ENCODE measurements at regions not wholly inside any gene's neighbourhood (a gene's known extent, or its start where the extent isn't known, plus 50 kb on each side); places are given as distances from the start of the nearest gene placed in this dataset.
"Not testable (repeated sequence)": the region's sequence is repeated elsewhere in the genome, so short reads cannot be mapped to it uniquely, and the experiment has no call there.

DNA sequence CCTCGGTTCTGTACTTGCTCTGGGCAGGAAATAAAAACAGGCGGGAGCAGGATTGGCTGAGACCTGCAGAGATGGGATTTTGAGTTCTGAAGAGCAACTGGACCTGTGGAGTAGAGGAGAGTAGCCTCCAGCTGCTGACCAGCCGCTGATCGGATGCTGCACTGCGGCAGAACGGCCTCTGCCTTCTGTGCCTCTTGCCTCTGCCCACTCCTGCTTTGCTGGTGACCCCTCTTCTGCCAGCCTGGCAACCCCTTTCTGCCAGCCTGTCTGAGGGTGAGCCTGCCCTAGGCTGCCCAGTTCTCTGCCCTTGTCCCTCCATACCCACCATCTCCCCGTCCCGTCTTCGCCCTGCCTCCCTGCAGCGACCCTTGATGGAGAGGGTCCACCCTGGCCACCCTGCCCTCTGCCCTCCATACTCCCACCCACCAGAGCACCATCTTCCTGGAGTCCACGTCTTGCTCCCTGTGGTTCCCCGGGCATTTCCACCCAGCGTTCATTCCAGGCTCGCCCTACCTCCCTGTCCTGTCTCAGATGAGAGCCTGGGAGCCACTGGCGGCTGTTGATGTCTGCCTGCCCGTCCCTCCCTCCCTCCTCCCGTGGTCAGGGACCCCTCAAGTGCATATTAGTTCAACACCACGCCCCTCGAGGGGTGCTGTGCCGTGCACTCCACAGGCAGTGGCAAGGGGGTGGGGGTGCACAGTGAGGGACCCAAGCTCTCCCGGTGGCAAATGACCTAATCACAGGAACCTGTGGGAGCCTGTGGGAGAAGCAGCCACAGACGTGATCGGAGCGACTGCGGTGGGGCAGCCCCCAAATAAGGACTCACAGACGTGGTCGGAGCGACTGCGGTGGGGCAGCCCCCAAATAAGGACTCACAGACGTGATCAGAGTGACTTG, 863.3 kb downstream of the TBC1D22A start:
- DNase-seq (ENCODE audit: low read depth in 2 of 2), result no peak

DNA sequence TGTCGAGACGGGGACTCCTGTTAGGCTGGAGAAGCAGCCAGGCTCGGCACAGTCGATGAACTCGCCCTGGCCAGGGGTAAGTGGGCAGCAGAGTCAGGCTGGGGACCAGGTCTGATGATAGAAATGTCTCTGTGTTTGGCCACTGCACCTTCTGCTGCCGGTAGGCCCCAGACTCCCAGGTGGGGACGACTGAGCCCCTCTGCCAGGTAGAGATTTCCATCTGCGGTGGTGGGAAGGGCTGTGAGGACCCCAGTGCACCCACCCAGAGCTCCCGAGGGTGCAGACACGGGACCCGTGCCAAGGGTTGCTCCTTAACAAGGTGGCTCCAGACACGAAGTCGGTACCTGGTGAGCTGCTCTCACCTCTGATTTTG, 862.5 kb downstream of the TBC1D22A start:
- no peak for DNase-seq (ENCODE audit: low read depth in 2 of 2)

DNA sequence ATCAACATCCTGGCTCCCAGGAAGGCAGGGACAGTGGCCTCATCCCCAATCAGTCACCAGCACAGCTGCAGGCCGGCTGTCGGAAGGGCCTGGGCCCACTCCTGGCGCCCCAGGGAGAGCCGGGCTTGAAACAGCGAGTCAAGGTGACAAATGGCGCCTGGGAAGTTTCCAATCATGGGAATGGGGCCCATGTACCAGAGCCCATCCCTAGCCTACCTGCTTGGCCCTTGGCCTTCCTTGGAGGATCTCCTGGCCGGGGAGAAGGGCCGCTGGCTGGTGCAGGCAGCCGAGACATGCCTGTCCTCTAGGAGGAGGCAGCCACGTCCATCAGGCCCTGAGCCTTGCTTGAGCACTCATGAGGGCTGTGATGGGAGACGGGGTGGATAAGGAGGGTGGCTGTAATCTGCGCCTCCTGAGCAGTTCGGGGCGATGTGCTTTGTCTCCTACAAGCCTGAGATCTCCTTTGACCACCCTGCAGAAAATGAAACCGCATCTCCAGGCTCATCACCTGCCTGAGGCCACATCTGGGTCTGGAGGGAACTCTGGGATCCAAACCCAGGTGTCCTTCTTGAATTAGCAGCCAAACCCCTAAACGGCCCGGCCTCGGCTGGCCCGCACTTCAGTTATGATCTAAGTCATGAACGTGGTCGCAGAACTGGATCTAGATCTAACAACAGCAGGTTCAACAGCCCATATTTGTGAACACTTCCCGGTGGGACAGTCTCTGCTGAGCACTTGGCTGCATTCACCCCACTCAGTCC, 862.0 kb downstream of the TBC1D22A start:
- DNase-seq (ENCODE audit: low read depth in 2 of 2), result no peak

DNA sequence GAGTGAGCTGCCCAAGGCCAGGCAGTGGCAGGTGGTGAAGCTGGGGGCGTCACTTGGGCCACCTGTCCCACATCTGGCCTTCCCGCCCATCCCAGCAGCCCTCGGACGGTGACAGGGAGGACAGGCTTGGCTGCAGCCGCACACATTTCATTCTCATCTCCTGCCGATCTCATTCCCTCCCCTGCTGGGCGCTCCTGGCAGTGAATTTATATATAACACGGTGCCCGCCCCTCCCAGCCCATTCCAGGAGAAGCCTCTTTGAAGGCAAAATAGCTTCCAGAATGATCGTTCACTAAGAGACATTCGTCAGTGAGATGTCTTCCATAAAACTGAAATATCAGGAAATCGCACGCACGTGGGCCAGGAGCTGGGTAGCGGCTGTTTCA, 861.3 kb downstream of the TBC1D22A start:
- no peak for DNase-seq (ENCODE audit: low read depth in 2 of 2)

DNA sequence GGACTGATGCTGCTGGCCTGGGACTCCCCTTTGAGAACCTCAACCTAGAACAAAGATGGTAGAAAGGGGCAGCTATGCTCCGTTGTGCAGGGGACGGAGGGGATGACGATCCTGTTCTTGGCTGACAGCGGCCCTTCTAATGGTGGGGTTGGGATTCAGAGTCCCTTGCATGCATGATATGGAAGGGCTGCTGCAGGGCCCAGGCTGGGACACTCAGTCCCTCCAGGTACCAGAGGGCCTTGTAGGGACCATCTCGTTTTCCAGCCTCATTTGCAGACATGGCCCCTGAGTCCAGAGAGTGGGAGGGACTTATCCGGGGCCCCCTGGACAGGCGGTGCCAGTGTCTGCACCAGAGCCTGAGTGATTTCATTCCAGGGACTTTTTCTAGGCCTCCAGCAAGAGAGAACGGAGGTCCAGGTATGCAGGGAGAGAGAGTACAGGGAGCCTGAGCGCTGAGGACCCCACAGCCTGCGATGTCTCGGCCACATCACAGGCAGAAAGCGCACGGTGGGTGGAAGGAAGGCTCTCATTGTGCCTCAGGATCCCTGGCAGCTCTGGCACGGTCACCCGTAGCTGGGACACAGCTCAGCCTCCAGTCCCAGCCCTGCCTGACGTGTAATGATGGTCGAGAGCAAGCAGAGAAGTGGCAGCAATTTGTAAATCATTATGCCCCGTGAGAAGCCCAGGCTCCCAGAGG, 860.8 kb downstream of the TBC1D22A start:
- no peak for DNase-seq (ENCODE audit: low read depth in 2 of 2)

DNA sequence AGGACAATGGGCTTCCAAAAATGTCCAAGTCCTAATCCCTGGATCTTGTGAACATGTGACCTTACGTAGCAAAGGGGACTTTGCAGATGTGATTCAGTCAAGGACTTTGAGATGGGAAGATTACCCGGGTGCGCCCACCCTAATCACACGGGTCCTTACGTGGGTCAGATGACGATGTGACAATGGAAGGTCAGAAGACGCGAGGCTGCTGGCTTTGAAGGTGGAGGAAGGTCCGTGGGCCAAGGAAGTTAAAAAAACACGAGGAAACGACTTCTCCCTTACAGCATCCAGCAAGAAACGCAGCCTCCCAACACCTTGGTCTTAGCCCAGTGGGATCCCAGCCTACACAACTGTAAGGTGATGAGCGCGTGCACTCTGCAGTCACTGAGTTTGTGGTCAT, 860.1 kb downstream of the TBC1D22A start:
- DNase-seq (ENCODE audit: low read depth in 2 of 2), result no peak

DNA sequence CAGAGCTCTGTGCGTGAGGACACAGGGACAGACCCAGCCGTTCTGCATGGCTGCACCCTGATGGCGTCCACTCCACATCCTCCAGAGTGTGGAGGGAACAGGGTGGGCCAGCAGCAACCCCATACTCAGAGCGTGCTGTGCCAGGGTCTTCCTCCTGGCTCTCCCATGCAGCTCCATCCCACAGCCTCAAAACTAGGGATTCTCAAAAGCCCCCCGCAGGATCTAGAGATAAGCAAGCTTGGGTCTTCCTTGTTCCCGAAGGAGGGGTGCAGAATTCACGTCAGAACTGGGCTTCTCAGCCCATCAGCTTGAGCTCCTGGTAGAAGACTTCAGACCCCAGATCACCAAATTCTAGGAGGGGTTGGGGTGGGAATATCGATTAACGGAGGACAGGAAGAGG, 858.8 kb downstream of the TBC1D22A start:
- DNase-seq (ENCODE audit: low read depth in 2 of 2), result no peak

DNA sequence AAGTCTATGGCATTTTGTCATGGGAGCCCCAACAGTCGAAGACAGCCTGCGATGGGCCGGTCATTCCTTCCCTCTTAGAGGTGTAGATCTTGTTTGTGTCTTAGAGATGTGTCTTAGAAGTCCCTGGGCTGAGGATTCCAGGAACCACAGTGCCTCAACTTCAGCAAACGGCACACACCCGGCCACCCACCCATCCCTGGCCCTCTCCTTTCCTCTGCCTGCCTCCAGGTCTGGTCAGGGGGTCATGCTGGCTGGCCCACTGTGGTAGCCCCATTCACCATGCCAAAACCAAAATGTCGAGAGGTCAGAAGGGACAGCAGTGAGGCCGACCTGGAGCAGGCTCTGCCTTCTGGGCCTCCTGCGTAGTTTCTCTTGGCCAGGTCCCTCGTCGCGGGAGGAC, 857.9 kb downstream of the TBC1D22A start:
- no peak for DNase-seq (ENCODE audit: low read depth in 2 of 2)

DNA sequence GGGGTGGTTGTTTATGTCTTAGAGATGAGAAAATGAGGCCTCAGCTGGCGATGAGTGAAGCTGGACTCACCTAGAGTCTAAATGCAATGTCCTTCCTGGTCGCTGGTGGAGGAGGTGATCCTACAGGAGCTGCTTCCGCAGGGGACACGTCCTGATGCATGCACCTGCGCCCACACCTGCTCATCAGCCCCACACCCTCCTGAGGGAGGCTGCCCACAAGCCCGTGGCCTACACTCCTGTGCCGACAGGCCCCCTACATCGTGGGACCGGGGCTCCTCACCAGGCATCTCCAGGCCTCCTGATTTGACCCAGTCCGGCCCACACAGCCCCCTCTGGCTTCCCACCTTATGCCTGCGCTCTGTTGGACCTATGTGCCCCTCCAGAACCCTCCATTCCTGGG, 857.2 kb downstream of the TBC1D22A start:
- no peak for DNase-seq (ENCODE audit: low read depth in 2 of 2)

DNA sequence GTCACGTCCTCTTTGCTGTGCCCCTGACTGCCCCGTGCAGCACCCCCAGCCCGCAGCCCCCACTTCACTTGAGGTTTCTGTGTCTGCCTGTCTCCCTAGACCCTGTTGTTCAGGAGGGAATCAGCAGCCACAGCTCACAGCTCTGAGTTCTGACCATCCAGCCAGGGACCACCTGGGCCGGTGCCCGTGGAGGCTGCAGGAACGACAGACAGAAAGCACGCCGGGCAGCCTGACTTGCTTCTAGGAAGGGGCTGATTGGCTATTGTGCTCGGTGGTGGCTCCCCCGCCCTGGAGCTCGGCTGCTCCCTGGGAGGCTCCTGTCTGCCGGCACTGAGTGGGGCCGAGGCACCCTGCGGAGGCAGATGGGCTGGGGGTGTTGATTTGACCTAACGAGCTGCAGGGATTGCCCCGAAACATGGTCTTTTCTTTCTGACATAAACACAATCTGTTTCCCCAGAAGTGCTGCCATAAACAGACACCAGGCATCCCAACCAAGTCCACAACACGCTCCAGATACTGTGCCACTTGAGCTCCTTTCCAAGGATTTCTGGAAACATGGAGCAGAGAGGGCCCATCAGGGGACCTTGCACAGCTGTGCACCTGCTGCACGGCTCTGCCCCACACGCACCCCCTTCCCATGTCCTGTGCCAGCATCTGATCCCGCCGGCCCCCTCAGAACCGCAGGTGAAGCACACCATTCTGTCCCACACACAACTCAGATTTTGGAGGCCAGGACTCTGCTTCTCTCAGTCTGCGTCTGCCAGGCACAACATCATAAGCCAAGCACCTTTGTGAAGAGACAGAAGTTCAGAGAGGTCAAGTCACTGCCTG, 855.9 kb downstream of the TBC1D22A start:
- DNase-seq (ENCODE audit: low read depth in 2 of 2), result no peak

DNA sequence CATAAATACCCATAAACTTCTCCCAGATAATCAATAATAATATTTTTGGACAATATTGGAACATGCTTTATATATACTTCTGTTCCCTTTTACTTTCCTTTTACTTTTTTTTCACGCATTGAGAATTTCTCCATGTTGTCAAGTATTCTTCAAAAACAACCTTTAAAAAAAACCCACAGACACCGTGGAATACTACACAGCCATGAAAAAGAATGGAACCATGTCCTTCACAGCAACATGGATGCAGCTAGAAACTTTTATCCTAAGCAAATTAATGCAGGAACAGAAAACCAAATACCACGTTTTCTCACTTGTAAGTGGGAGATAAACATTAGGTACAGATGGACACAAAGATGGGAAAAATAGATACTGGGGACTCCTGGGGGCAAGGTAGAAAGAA, 854.7 kb downstream of the TBC1D22A start:
- no peak for DNase-seq (ENCODE audit: low read depth in 2 of 2)

DNA sequence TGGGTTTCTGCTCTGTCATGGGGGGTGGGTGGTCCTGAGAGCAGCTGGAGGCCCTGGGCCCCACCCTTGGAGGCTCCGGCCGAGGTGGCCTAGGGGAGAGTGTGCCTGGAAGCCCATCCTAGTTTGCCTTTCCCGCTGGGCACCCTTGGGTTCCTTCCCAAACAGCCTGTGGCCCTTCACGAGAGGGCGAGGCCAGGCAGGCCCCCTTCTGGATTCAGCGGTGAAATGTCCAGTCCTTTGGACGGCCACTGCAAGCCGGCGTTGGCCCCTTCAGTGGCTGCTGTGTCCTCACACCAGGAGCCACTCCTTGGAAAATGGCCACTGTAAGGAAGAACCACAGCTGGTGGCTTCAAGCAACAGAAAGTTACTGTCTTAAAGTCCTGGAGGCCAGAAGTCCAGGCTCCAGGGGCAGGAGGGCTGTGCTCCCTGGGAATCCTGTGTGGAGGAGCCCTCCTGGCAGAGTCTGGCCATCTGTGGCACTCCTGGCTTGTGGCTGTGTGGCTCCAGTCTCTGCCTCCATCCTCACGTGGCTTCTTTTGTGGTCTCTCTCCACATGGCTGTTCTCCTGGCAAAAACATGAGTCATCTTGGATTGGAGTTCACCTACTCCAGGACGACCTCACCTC, 854.1 kb downstream of the TBC1D22A start:
- DNase-seq (ENCODE audit: low read depth in 2 of 2), result no peak

DNA sequence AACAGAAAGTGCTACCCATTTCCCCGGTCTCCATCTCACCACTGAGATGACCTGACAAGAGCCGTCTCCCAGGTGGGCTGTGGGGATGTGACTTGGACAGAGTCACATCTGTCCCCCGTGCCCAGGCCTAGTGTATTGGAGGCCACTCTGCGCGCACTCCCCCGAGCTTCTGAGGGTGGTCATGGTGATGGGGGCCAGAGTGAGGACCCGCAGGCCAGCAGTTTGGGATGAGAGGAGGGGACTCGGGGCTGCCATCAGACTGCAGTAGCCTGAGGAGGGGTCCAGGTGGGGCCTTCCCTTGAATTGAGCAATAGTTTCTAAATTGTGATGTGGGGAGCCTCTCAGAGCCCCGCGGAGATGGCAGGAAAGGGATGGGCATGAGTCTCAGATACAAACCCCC, 852.6 kb downstream of the TBC1D22A start:
- DNase-seq (ENCODE audit: low read depth in 2 of 2), result no peak

DNA sequence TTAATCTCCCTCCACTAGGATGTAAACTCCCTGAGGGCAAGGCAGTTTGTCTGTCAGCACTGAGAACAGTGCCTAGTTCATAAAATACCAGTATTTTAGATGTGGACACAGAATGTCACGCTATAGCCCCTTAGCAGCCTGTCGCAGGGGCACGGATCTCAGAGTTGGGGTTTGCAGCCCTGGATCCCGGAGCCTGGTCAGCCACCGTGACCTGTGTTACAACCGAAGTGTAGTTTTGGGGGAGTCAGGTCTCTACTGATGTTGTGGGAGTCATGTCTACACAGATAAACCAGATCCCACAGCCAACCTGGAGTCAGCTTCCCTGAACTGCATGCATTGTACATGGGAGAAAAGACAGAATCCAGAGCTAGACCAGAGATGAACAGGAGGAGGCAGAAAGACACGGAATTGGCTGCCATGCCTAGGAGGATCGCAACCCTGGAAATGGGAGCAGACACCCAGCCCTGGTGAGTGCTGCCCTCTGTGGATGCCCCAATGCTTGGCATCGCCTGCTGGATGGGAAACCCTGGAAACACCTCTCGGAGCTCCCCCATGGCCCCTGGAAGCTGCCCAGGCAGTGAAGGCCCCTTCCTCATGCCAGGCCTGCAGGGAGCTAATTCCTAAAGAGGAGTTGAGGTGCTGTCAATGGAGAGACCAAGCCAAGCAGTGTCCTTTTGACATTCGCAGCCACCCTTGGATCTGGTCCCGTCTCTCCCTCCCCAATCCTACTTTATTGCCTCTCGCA, 851.3 kb downstream of the TBC1D22A start:
- DNase-seq (ENCODE audit: low read depth in 2 of 2), result no peak

DNA sequence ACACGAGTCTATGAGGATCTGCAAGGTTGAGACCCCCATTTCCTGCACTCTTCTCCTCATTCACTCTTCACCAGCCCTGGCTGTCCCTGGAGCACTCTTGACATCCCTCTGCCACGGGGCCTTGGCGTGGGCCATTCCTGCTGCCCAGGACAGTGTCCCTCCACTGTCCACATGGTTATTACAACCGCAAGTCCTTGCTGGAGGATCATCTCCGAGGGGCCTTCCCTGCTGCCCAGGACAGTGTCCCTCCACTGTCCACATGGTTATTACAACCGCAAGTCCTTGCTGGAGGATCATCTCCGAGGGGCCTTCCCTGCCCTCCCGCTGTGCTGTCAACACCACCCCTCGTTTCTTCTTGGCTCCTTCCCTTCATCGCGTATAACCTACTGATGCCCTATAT, 850.7 kb downstream of the TBC1D22A start:
- not testable (repeated sequence) for DNase-seq (ENCODE audit: low read depth in 2 of 2)

DNA sequence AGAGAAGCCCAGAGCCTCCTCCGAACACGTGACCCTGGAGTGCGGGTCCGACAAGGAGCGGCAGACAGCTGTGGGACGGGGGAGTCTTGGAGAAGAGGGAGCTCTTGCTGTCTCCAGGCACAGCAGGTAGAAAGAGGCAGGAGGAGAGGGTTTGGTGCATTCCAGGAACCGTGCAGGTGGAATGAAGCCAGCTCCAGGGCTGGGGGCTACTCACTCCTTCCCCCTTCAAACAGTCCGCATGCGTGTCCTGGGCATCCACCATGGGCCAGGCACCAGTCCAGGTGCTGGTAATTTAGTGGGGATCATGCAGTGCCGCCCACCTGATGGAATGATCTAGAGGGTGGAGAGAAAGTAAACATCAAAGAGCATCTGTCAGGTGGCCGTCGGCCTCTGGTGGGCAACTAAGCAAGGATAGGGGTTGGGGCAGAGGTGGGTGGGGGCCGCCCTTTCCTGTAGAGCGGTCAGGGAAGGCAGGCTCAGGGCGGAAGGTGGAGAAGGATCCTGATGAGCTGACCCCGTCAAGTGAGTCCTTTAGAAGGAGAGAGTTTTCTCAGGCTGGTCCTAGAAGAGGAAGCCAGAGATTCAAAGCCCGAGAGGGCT, 850.0 kb downstream of the TBC1D22A start:
- no peak for DNase-seq (ENCODE audit: low read depth in 2 of 2)

DNA sequence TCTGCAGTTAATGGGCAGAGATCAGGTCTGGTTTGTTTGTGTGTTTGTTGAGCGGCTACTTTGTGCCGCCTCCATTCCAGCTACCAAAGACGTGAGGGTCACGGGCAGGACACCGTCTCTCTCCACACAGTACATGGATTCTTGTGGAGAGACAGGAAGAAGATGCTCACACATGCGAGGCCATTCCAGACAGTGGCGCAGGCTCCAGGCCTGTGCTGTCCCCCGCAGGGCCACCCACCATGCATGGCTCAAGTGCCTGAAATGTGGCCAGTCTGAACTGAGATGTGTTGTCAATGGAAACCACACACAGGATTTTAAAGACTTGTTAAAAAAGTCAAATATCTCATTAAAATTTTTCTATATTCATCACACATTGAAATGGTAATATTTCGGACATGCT, 848.3 kb downstream of the TBC1D22A start:
- no peak for DNase-seq (ENCODE audit: low read depth in 2 of 2)

DNA sequence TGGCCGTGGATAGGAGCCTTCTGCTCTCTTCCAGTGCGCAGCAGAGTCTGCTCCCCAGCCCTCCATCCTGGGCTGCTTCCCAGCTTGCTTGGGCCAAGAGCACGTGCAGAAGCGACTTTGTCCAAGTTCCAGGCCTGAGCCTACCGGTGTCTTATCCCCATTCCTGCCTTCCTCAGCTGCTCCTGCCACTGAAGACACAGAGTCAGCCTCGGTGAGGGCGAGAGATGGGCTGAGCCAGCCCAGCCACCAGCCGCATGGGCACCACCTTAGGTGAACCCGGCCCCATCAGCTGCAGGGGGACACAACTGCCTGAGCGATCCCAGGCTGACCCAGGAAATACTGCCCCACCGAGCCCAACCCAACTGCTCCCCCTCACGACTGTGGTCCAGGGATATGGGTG, 847.8 kb downstream of the TBC1D22A start:
- no peak for DNase-seq (ENCODE audit: low read depth in 2 of 2)

DNA sequence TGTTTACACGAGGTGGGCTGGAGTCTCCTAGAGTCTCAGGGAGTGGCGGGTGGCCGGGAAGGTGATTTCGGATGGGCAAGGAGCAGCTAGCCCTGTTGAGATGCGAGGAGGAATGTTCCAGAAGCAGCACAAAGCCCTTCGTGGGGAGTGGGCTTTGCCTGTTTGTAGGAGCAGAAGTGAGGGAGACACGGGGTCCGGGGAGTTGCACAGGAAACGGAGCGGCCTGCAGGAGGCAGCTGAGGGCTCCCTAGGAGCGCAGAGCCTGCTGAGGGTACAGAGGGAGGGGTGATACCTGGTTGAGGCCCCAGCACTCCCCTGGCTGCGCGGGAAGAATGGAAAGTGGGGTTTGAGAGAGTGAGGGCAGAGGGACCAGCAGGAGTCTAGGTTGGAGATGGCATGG, 847.2 kb downstream of the TBC1D22A start:
- no peak for DNase-seq (ENCODE audit: low read depth in 2 of 2)

DNA sequence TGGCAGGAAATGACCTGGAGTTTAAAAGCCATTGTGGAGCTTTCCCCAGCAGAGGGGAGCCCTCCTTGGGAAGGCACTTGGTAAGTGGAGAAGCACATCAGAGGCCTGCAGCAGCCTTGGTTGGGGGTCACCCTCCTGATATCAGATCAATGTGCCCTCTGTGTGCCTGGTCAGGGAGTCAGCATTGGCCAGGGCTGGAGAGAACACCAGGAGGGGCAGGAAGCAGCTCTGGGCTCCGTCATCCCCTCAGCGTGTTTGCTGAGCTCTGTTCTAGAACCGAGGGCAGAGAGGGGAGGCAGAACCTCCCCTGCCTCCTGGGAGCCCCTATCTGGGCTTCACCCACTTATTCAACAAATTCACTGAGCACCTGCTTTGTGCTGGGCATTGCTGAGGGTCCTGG, 846.0 kb downstream of the TBC1D22A start:
- no peak for DNase-seq (ENCODE audit: low read depth in 2 of 2)
